SK-N-DZ (cell line): ENCODE measurements at regions not wholly inside any gene's neighbourhood (a gene's known extent, or its start where the extent isn't known, plus 50 kb on each side); places are given as distances from the start of the nearest gene placed in this dataset.

Source experiments
- DNase-seq: peaks from one replicate; pipeline ENCODE4 v3.0.0-alpha.2; 2015; ENCODE audit warnings: low spot score

DNA sequence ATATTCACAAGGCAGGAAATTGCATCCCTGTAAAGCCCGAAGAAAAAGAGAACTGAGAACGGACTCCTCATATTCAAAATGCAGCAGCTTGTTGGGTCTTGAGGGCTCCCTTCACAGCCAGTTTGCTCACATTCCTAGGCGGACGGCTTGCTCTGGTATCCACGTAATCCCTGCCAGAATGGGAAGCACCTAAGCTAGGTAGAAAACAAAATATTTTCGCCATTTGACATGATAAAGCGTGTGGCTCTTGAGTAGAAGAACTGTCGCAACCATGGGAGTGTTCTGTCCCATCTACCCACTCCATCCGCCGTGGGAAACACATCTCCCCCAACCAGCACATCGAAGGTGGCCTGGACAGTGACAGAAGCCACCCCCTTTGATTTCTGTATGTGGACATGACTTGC is 183.1 kb downstream of the GAS1 start:
- no peak for DNase-seq

GRCh38 chr9:86763791-86764190 is 183.5 kb downstream of the GAS1 start:
- no peak for DNase-seq

DNA sequence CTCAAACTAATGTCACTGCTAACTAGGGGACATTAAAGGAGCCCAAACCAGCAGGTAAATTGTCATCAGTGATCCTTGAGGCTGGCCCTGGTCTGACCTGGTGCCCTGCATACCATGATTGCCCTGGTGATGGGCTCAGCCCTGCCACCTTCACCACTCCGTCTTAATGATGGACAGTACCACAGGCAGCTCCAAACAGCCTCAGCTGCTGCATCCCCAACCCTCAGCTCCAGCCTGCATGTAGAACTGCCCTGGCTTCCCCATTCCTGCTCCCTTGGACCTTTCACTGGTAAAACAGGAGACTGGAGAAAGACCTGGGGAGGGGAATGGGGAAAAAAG is 190.0 kb downstream of the GAS1 start:
- DNase-seq, result no peak

DNA sequence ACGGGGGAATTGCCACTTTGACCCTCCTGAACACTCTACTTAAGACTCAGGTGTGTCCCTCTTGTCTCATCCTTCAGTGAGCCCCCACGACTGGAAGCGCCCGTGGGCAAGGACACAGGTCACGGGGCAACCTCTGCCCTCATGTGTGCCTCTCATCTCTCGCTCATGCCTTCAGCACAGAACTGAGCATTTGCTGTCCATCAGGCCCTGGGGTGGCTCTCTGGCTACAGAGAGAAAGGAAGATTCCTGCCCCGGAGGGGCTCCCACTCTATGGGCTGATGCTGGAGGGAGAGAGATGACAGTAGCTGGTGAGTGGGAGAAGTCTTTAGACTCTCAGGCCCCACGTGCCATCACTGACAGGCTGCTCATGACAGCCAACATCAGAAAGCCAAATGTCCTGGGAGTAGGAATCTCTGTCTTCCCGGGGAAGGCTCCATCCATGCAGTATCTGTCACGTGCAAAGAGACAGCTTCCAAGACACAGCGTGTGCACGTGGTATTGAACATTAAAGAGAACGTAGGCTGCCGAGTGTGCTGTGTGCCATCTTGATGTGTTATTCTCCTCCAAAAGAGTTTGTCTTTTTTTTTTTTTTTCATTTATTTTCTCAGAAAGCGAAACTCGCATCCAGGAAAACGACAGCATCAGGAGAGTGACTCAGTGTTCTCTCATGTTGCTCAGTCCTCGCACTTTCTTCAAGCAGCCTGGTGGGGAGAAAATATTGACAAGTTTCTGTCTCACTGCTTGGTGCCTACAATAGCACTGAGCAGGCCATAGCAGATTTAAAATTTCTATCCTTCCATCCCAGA is 190.5 kb downstream of the GAS1 start:
- DNase-seq, result no peak

- DNase-seq, result no peak
Measured at GRCh38 chr9:86755561-86755941, 191.8 kb downstream of the GAS1 start.

DNA sequence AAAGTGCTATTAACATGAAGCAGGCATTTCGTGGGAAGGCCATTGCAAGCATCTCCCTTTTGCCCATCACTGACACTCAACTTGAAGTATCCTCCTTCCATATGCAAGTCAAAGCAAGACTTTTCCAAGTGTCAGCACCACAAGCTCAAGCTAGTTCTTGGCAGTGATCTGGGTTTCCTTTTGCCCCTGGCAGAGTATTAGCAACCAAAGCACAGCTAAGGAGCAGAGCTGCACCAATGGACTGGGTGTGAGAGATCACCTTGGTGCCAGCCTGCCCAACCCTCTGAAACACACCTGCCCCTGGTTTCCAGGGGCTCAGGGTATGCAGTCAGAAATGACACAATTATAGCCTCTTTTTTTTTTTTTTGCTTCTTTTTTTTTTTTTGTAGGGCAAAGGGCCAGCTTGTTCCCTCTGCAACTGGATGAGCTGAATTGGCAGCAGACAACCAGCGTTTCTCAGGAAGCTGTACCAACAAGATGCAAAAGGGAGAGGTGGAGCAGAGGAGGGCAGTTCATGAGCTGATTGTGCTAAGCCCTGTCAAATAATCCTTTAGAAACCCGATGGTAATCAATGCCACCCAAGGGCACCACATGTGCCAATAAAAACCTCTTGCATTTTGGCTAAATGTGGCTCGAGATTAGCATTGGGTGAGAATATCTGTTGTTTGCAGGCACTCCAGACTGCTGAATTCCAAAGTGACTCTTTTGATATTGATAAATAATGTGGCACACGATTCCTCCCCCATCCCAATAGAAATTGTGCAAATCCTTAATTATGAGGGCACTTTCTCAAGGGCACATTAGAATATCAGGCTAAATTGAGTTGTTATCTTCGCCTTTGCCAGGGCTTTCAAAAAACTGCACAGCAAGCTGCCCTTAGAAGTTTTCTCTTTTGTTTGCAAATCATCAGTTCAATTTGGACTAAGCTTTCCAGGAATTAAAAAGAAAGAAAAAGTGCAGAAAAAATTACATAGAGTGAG is 192.4 kb downstream of the GAS1 start:
- no peak for DNase-seq

DNA sequence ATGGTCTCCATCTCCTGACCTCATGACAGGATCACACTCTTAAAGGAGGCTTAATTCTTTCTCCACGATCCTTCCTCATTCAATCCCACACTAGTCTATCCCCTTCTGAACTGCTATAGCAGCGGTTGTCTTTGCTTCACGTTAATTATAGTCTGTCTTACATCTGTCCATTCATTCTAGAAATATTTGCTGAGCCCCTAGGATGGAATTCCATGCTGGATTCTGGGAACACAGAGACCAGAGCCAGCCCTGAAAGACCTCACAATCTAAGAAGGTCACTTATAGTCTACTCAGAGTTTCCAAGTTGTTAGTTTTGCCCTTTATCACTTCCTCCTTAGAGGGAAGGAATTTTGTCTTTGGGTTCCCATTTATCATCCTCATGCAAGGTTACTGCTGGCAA is 193.5 kb downstream of the GAS1 start:
- DNase-seq, result no peak

DNA sequence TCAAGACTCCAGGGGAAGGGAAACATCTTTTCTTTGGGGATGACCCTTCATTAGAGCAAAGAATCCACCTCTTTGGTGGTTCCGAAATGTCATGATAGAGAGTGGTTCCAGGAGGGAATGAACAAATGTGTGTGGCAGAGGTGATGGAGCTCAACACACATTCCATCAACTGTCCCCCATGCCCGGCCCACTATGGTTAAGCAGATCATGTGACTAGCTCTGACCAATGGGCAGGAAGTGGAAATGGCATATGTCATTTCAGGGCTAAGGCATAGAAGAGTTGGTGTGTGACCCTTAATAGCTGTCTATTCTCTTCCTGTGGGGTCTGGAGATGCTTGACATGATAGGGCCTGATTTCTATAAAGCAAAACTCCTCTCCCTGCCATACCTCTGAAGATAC is 194.6 kb downstream of the GAS1 start:
- DNase-seq, result no peak

GRCh38 chr9:86751956-86752355 is 195.3 kb downstream of the GAS1 start:
- DNase-seq, result no peak

DNA sequence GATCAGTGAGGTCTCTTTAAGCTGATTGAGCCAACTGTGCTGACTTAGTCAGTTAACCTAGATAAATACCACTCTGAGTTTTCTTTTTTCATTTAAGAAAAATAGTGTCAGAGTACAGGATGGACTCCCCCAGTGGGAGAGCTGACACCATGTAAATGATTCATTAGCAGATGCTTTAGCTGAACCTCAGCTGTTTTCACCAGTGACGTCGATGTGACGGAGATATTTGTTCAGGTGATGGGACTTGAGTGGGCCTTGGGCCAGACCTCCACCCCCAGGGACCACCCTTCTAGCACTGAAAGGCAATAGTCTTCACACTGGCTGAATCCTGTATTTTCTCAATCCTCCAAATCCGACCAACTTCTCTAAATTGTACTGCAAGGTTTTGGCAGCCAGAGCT is 196.1 kb downstream of the GAS1 start:
- DNase-seq, result no peak

- DNase-seq, result no peak
Measured at GRCh38 chr9:86749894-86750255, 197.4 kb downstream of the GAS1 start.

DNA sequence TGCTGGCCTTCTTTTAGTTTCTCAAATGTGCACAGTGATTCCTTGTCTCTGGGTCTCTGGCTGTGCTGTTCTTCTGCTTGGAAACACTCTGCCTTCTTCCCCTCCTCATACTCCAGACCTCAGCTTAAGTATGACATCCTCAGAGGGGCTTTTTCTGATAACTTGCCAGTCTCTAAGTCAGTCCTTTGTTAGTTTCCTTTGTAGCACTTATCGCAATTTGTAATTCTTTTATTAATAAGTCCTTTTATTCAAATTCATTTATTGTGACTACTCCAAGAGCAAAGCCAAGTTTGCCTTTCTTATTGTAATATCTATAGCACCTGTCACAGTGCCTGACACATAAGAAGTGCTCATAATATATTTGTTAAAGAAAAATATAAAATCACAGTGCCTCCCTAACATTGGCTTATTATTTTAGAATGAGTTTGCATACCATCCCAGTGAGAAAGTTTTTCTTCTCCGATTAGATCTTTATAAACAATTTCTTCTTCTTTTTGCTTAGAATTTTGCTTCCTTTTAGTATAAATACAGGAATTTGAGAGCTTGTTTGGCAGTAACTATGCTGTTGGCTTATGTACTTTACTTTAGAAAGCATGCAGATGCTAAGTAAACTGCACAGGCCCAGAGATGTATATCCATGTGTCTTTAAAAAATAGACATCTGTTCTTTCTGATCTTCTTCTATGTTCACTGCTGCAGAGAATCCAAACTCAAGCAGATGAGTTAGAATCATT is 198.0 kb downstream of the GAS1 start:
- no peak for DNase-seq

DNA sequence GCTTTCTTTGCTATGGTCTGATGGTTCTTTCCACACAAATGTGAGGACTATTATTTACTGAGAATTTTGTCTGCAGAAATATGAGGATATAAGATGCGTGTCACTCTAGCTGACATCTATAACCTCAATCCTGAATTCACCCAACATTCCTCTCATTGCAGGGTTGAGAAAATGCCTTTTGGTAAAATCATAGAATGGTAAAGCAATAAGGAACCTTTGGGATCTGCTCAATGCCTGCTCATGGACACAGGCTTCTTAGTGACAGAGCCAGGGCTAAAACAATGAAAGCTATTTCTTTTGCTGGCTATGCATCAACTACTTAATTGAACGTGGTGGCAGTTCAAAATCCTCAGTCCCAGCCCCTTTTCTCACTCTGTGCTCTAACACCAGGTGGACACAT is 199.6 kb downstream of the GAS1 start:
- no peak for DNase-seq

- DNase-seq, result no peak
Measured at GRCh38 chr9:86741311-86742208, 205.7 kb downstream of the GAS1 start.

- no peak for DNase-seq
Measured at GRCh38 chr9:86735772-86736458, 211.4 kb downstream of the GAS1 start.

- no peak for DNase-seq
Measured at GRCh38 chr9:86734771-86735170, 212.5 kb downstream of the GAS1 start.

GRCh38 chr9:86733929-86734328 is 213.4 kb downstream of the GAS1 start:
- no peak for DNase-seq

- DNase-seq, result no peak
Measured at GRCh38 chr9:86732514-86733171, 214.7 kb downstream of the GAS1 start.

- DNase-seq, result no peak
Measured at GRCh38 chr9:86731511-86732063, 215.7 kb downstream of the GAS1 start.
